ENCODE measurements at regions not wholly inside any gene's neighbourhood (a gene's known extent, or its start where the extent isn't known, plus 50 kb on each side); places are given as distances from the start of the nearest gene placed in this dataset.

GRCh38 chr11:100636536-100636935 is 50.6 kb upstream of the ARHGAP42 start:
- Histone ChIP-seq H3K4me3 (no peak overlapping the region), H3K27ac (no peak overlapping the region), H3K4me1 (replicated peaks in 1 of 2) (peaks cover 0 to 5% of the 10 kb centered on the region in 2 donors)
- ATAC-seq (replicated peaks in 6 of 8): no peak
- in situ Hi-C loops (cut with MboI; ENCODE audit: low pct_unique_long_range_greater_than_20kb in 2 of 9, low sequenced_read_pairs in 9 of 9, unreplicated experiment in 9 of 9): no loop called here
- WGBS, 10 experiments: 38 to 100% (median 88%) methylated on average over 2 to 3 of the region's 3 CpGs; no CpG with 5 or more reads in 1 of the 10 experiments
